H1 (cell line): ENCODE measurements at regions not wholly inside any gene's neighbourhood (a gene's known extent, or its start where the extent isn't known, plus 50 kb on each side); places are given as distances from the start of the nearest gene placed in this dataset.

Source experiments
- CTCF ChIA-PET: fragments of 300-600 bp; sonication (Branson Sonifier 250); formaldehyde crosslinking; loops from one replicate; lab custom pipeline; 2021; ENCODE audit not compliant: partially characterized antibody; lab: Charles Lee
- POLR2A ChIA-PET: fragments of 300-600 bp; sonication (Branson Sonifier 250); formaldehyde crosslinking; loops from one replicate; lab custom pipeline; 2021; ENCODE audit warnings: inconsistent platforms; ENCODE audit not compliant: partially characterized antibody; lab: Charles Lee
- DNase-seq, 2 experiments: peaks; one replicate each; pipeline versions ENCODE4 v3.0.0 to v3.0.0-alpha.2; 2010 to 2022; ENCODE audit warnings: low spot score in 2 of 2, low read depth in 1 of 2, mixed read lengths in 1 of 2
- FAIRE-seq: peaks from 2 replicates; lab custom pipeline; 2011; peaks lifted over from hg19 to GRCh38; lab: Jason Lieb, UNC
- H2AFZ ChIP-seq: 2 replicates; pipeline ENCODE4 v1.8.1; 2012; ENCODE audit warnings: low read length, inconsistent platforms
- H2AK5ac ChIP-seq: 2 replicates; pipeline ENCODE4 v1.6.1; 2013; ENCODE audit warnings: low read depth, low read length
- H2BK120ac ChIP-seq: replicated peaks from 2 replicates; pipeline ENCODE3; 2013; ENCODE audit warnings: low read depth, low read length, inconsistent platforms
- H2BK12ac ChIP-seq: 2 replicates; pipeline ENCODE4 v1.6.1; 2013; ENCODE audit warnings: low read depth, low read length
- H2BK15ac ChIP-seq: 2 replicates; pipeline ENCODE4 v1.6.1; 2013; ENCODE audit warnings: low read length
- H2BK20ac ChIP-seq: 2 replicates; pipeline ENCODE4 v1.6.1; 2013; ENCODE audit warnings: low read length
- H2BK5ac ChIP-seq: 2 replicates; pipeline ENCODE4 v1.6.1; 2013; ENCODE audit warnings: low read depth, low read length
- H3K14ac ChIP-seq: 2 replicates; pipeline ENCODE4 v1.6.1; 2013; ENCODE audit warnings: inconsistent platforms; ENCODE audit not compliant: insufficient read length
- H3K18ac ChIP-seq: 2 replicates; pipeline ENCODE4 v1.6.1; 2013; ENCODE audit warnings: low read length; ENCODE audit errors: extremely low read depth
- H3K23ac ChIP-seq: 2 replicates; pipeline ENCODE4 v1.6.1; 2013; ENCODE audit warnings: inconsistent platforms; ENCODE audit not compliant: insufficient read length
- H3K23me2 ChIP-seq: 2 replicates; pipeline ENCODE4 v1.6.1; 2013; ENCODE audit warnings: low read depth, low read length
- H3K27ac ChIP-seq: 2 replicates; pipeline ENCODE4 v1.6.1; 2011; ENCODE audit warnings: low read depth, low read length, inconsistent platforms
- H3K27me3 ChIP-seq, 4 experiments: replicated peaks in 1 of 4; 1 replicate in 1 of 4; 2 replicates in 3 of 4; pipeline versions ENCODE4 v1.6.1 to v1.8.1; 2011 to 2013; ENCODE audit warnings: low read length in 3 of 4, mild to moderate bottlenecking in 3 of 4, inconsistent platforms in 2 of 4, mixed read lengths in 2 of 4, moderate library complexity in 1 of 4; ENCODE audit not compliant: control insufficient read depth in 3 of 4, insufficient read depth in 3 of 4; ENCODE audit errors: extremely low read depth in 1 of 4
- H3K36me3 ChIP-seq, 4 experiments: 2 replicates each; pipeline versions ENCODE4 v1.6.1 to v1.8.1; 2011 to 2013; ENCODE audit warnings: mild to moderate bottlenecking in 4 of 4, low read length in 3 of 4, moderate library complexity in 2 of 4, control low read depth in 1 of 4, inconsistent platforms in 1 of 4; ENCODE audit not compliant: insufficient read depth in 4 of 4, control insufficient read depth in 2 of 4
- H3K4ac ChIP-seq: replicated peaks from 2 replicates; pipeline ENCODE3; 2013; ENCODE audit warnings: low read length, low read depth, mixed read lengths, inconsistent platforms; ENCODE audit not compliant: insufficient read length
- H3K4me1 ChIP-seq, 4 experiments: replicated peaks in 1 of 4; 1 replicate in 1 of 4; 2 replicates in 3 of 4; pipeline versions ENCODE4 v1.6.1 to v1.8.1; 2011 to 2013; ENCODE audit warnings: low read length in 3 of 4, inconsistent platforms in 2 of 4, mixed read lengths in 1 of 4; ENCODE audit not compliant: insufficient read depth in 4 of 4, control insufficient read depth in 3 of 4
- H3K4me2 ChIP-seq, 2 experiments: 2 replicates each; pipeline versions ENCODE4 v1.6.1 to v1.8.1; 2011 to 2013; ENCODE audit warnings: low read depth in 2 of 2, low read length in 2 of 2, control low read depth in 1 of 2, inconsistent platforms in 1 of 2, mild to moderate bottlenecking in 1 of 2; ENCODE audit not compliant: insufficient read depth in 1 of 2
- H3K4me3 ChIP-seq, 4 experiments: fragments of 200-600, 300-600 bp in 1 of 4; sonication (generic), shearing (Covaris generic), sonication (Bioruptor Twin) in 1 of 4; 2 replicates each; pipeline versions ENCODE4 v1.5.1 to v1.8.1; 2011 to 2016; ENCODE audit warnings: low read length in 4 of 4, low read depth in 3 of 4, control low read depth in 2 of 4, inconsistent platforms in 2 of 4, mild to moderate bottlenecking in 2 of 4, mixed read lengths in 1 of 4, moderate library complexity in 1 of 4; ENCODE audit not compliant: insufficient read depth in 2 of 4; ENCODE audit errors: extremely low read depth in 1 of 4
- H3K56ac ChIP-seq: replicated peaks from 2 replicates; pipeline ENCODE3; 2013; ENCODE audit warnings: low read depth, mild to moderate bottlenecking, mixed read lengths, low read length, inconsistent platforms; ENCODE audit not compliant: insufficient read length
- H3K79me1 ChIP-seq: 2 replicates; pipeline ENCODE4 v1.6.1; 2013; ENCODE audit warnings: low read depth, low read length, control low read depth
- H3K79me2 ChIP-seq, 2 experiments: 2 replicates each; pipeline versions ENCODE4 v1.6.1 to v1.8.1; 2012 to 2013; ENCODE audit warnings: low read length in 2 of 2, mild to moderate bottlenecking in 2 of 2, inconsistent platforms in 1 of 2; ENCODE audit not compliant: insufficient read depth in 2 of 2, control insufficient read depth in 1 of 2
- H3K9ac ChIP-seq, 4 experiments: replicated peaks in 1 of 4; 1 replicate in 1 of 4; 2 replicates in 3 of 4; pipeline versions ENCODE4 v1.6.1 to v1.8.1; 2011 to 2013; ENCODE audit warnings: low read depth in 3 of 4, low read length in 3 of 4, control low read depth in 2 of 4, mild to moderate bottlenecking in 2 of 4, moderate library complexity in 2 of 4, inconsistent platforms in 1 of 4; ENCODE audit errors: extremely low read depth in 1 of 4
- H3K9me3 ChIP-seq, 2 experiments: 2 replicates each; pipeline versions ENCODE4 v1.6.1 to v1.8.1; 2012 to 2013; ENCODE audit warnings: mild to moderate bottlenecking in 2 of 2, moderate library complexity in 2 of 2, control low read depth in 1 of 2, inconsistent platforms in 1 of 2, low read depth in 1 of 2, low read length in 1 of 2, mixed read lengths in 1 of 2; ENCODE audit not compliant: insufficient read depth in 2 of 2
- H4K20me1 ChIP-seq, 2 experiments: replicated peaks in 1 of 2; 2 replicates each; pipeline versions ENCODE3 to v1.8.1; 2011 to 2013; ENCODE audit warnings: inconsistent platforms in 2 of 2, low read length in 2 of 2, mild to moderate bottlenecking in 1 of 2; ENCODE audit not compliant: insufficient read depth in 2 of 2, control insufficient read depth in 1 of 2
- H4K5ac ChIP-seq: 2 replicates; pipeline ENCODE4 v1.6.1; 2013; ENCODE audit warnings: low read length, low read depth, mixed read lengths, inconsistent platforms; ENCODE audit not compliant: insufficient read length
- H4K8ac ChIP-seq: 2 replicates; pipeline ENCODE4 v1.8.0; 2013; ENCODE audit warnings: mild to moderate bottlenecking, moderate library complexity, low read length, inconsistent platforms; ENCODE audit not compliant: insufficient read depth; ENCODE audit errors: extremely low read depth
- H4K91ac ChIP-seq: replicated peaks from 2 replicates; pipeline ENCODE3; 2013; ENCODE audit warnings: low read length, mixed read lengths, inconsistent platforms; ENCODE audit not compliant: insufficient read length
- CTCF ChIP-seq, 3 experiments: IDR thresholded peaks; 1 replicate in 2 of 3; 2 replicates in 1 of 3; pipeline versions ENCODE4 v1.5.1 to v1.6.1; 2011; ENCODE audit warnings: low read length in 3 of 3, mild to moderate bottlenecking in 3 of 3, inconsistent platforms in 2 of 3, low read depth in 1 of 3, moderate library complexity in 1 of 3; ENCODE audit not compliant: insufficient read depth in 1 of 3; ENCODE audit errors: control extremely low read depth in 1 of 3
- EGR1 ChIP-seq: IDR thresholded peaks from 2 replicates; pipeline ENCODE4 v1.6.1; 2011; ENCODE audit warnings: low read depth, low read length, borderline replicate concordance
- GTF2F1 ChIP-seq: IDR thresholded peaks from 2 replicates; pipeline ENCODE4 v1.6.1; 2012; ENCODE audit warnings: low read depth, low read length, improper control_type of control experiment, borderline replicate concordance
- JUN ChIP-seq: IDR thresholded peaks from 2 replicates; pipeline ENCODE4 v1.6.1; 2011; ENCODE audit warnings: low read depth, mild to moderate bottlenecking, improper control_type of control experiment, low read length
- POU5F1 ChIP-seq: IDR thresholded peaks from 2 replicates; pipeline ENCODE4 v1.6.1; 2011; ENCODE audit warnings: low read depth, mild to moderate bottlenecking, low read length, moderate library complexity
- TAF1 ChIP-seq: IDR thresholded peaks from 2 replicates; pipeline ENCODE4 v1.6.1; 2011; ENCODE audit warnings: mild to moderate bottlenecking, low read depth, low read length
- TCF12 ChIP-seq: IDR thresholded peaks from 2 replicates; pipeline ENCODE4 v1.6.1; 2011; ENCODE audit warnings: low read depth, mild to moderate bottlenecking, low read length
- TEAD4 ChIP-seq: IDR thresholded peaks from 2 replicates; pipeline ENCODE4 v1.6.1; 2012; ENCODE audit warnings: low read depth, low read length, inconsistent platforms, mixed read lengths
- YY1 ChIP-seq: IDR thresholded peaks from 2 replicates; pipeline ENCODE4 v1.6.1; 2011; ENCODE audit warnings: low read depth, mild to moderate bottlenecking, low read length
- WGBS, 2 experiments: shearing (Covaris generic) in 1 of 2; methylation state at CpG; one replicate each; pipeline versions ENCODE4 v1.1.6 to v1.1.7; 2013 to 2015; ENCODE audit warnings: low lambda C conversion rate in 2 of 2, mixed read lengths in 2 of 2, inconsistent platforms in 1 of 2, low coverage in 1 of 2, missing lambda C conversion rate in 1 of 2; ENCODE audit not compliant: insufficient replicate concordance in 2 of 2, insufficient coverage in 1 of 2, insufficient read length in 1 of 2; ENCODE audit errors: extremely low coverage in 1 of 2, missing lambda C conversion rate in 1 of 2; 5-methylcytosine and 5-hydroxymethylcytosine counted together

DNA sequence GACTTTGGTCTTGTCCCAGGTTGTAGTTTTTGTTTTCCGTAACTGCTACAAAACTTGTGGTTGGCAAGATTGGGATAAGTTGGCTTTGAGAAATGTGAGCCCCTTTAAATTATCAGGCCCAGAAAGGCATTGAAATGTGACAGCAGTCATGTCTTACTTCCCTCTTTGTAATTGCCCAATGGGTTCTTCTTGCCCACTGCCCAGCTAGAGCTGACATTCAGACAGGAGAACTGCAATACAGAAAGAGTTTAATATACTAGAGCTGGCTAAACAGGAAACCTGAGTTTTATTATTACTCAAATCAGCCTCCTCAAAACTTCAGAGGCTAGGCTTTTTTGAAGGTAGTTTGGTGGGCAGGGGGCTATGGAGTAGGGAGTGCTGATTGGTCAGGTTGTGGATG lies 288.3 kb downstream of the ZNF674 start:
- H4K91ac ChIP-seq, result no peak overlapping the region
- WGBS, 2 experiments, result 100% methylated on average over 1 of the region's 1 CpG; no CpG with 5 or more reads in 1 of the 2 experiments
- no peak overlapping the region for H3K4me3 ChIP-seq
- no peaks in the 10 kb centered on the region for H4K20me1 ChIP-seq
- H3K56ac ChIP-seq, result no peak overlapping the region
- H3K4ac ChIP-seq, result no peak overlapping the region
- H4K8ac ChIP-seq, result no peak overlapping the region
- no peak overlapping the region for H4K5ac ChIP-seq
- FAIRE-seq (no peak), DNase-seq (no peak)
- no peak overlapping the region for H2BK5ac ChIP-seq
- H3K36me3 ChIP-seq, result no peaks in the 10 kb centered on the region
- H3K4me1 ChIP-seq, result no peaks in the 10 kb centered on the region
- TF ChIP-seq CTCF (IDR thresholded peaks at IDR 0.05; ENCODE audit: control extremely low read depth in 1 of 3, insufficient read depth in 1 of 3, low read depth in 1 of 3, low read length in 3 of 3) (no peak), GTF2F1 (no peak), TAF1 (no peak), TEAD4 (no peak), POU5F1 (no peak), YY1 (no peak), TCF12 (no peak), JUN (no peak), EGR1 (no peak)
- no peak overlapping the region for H2BK15ac ChIP-seq
- no peak overlapping the region for H3K14ac ChIP-seq
- no peak overlapping the region for H3K4me2 ChIP-seq
- CTCF ChIA-PET, result interaction anchor here (0.7 kb wide), 1 partner anchor 87 kb away, joined by 3 read pairs; no protein-coding TSS in a partner anchor
- H3K27ac ChIP-seq, result no peak overlapping the region
- no peaks in the 10 kb centered on the region for H3K79me2 ChIP-seq
- no peak overlapping the region for H3K18ac ChIP-seq
- no peaks in the 10 kb centered on the region for H3K79me1 ChIP-seq
- POLR2A ChIA-PET, result no interaction called here
- no peaks in the 10 kb centered on the region; a peak in 1 of 7 replicates for H3K27me3 ChIP-seq
- no peak overlapping the region for H2AK5ac ChIP-seq
- no peak overlapping the region for H3K23ac ChIP-seq
- H2AFZ ChIP-seq, result no peak overlapping the region
- no peak overlapping the region for H2BK120ac ChIP-seq
- H3K9me3 ChIP-seq, result no peaks in the 10 kb centered on the region
- H2BK20ac ChIP-seq, result no peak overlapping the region
- no peak overlapping the region for H3K9ac ChIP-seq
- no peaks in the 10 kb centered on the region for H3K23me2 ChIP-seq
- no peak overlapping the region for H2BK12ac ChIP-seq
